Keratinocyte (primary cell): ENCODE measurements at regions not wholly inside any gene's neighbourhood (a gene's known extent, or its start where the extent isn't known, plus 50 kb on each side); places are given as distances from the start of the nearest gene placed in this dataset.

Experiments used
- DNase-seq: peaks from one replicate; pipeline ENCODE4 v3.0.0-alpha.2; 2011; ENCODE audit warnings: low read depth, missing footprints, low spot score
- FAIRE-seq: peaks from 2 replicates; lab custom pipeline; 2011; peaks lifted over from hg19 to GRCh38; lab: Jason Lieb, UNC
- H2AFZ ChIP-seq: 2 replicates; pipeline ENCODE4 v1.6.0; 2012; ENCODE audit warnings: low read length, control low read depth, inconsistent platforms; ENCODE audit not compliant: control insufficient read depth
- H3K27ac ChIP-seq: 2 replicates; pipeline ENCODE4 v1.5.1; 2011; ENCODE audit warnings: low read length; ENCODE audit not compliant: control insufficient read depth, insufficient read depth
- H3K27me3 ChIP-seq: 3 replicates; pipeline ENCODE4 v1.6.0; 2011; ENCODE audit warnings: low read length; ENCODE audit not compliant: control insufficient read depth, insufficient read depth; ENCODE audit errors: extremely low read depth
- H3K36me3 ChIP-seq, 2 experiments: 2 replicates in 1 of 2; 3 replicates in 1 of 2; pipeline ENCODE4 v1.5.1; 2011; ENCODE audit warnings: low read length in 2 of 2, mild to moderate bottlenecking in 1 of 2; ENCODE audit not compliant: control insufficient read depth in 2 of 2, insufficient read depth in 2 of 2; ENCODE audit errors: extremely low read depth in 1 of 2
- H3K4me1 ChIP-seq: 3 replicates; pipeline ENCODE4 v1.5.1; 2011; ENCODE audit warnings: low read length; ENCODE audit not compliant: control insufficient read depth, insufficient read depth; ENCODE audit errors: extremely low read depth
- H3K4me2 ChIP-seq: 3 replicates; pipeline ENCODE4 v1.6.0; 2011; ENCODE audit warnings: low read depth, low read length; ENCODE audit not compliant: control insufficient read depth, insufficient read depth; ENCODE audit errors: extremely low read depth
- H3K4me3 ChIP-seq, 3 experiments: fragments of 200-600 bp in 1 of 3; sonication (generic) in 1 of 3; 2 replicates in 2 of 3; 3 replicates in 1 of 3; pipeline ENCODE4 v1.5.1; 2011 to 2016; ENCODE audit warnings: low read length in 3 of 3, mild to moderate bottlenecking in 3 of 3, control low read depth in 2 of 3, inconsistent platforms in 1 of 3, low read depth in 1 of 3, mixed read lengths in 1 of 3, mixed run types in 1 of 3, moderate library complexity in 1 of 3; ENCODE audit not compliant: control insufficient read depth in 2 of 3, insufficient read depth in 2 of 3; ENCODE audit errors: extremely low read depth in 1 of 3
- H3K79me2 ChIP-seq: 2 replicates; pipeline ENCODE4 v1.6.0; 2012; ENCODE audit warnings: low read length; ENCODE audit not compliant: control insufficient read depth, insufficient read depth
- H3K9ac ChIP-seq: 3 replicates; pipeline ENCODE4 v1.6.0; 2011; ENCODE audit warnings: low read length; ENCODE audit not compliant: control insufficient read depth, insufficient read depth; ENCODE audit errors: extremely low read depth
- H3K9me1 ChIP-seq: 3 replicates; pipeline ENCODE4 v1.6.0; 2011; ENCODE audit warnings: low read length; ENCODE audit not compliant: control insufficient read depth, insufficient read depth; ENCODE audit errors: extremely low read depth
- H3K9me3 ChIP-seq: 2 replicates; pipeline ENCODE4 v1.5.1; 2012; ENCODE audit warnings: low read depth, low read length; ENCODE audit not compliant: control insufficient read depth
- H4K20me1 ChIP-seq: 3 replicates; pipeline ENCODE4 v1.6.0; 2011; ENCODE audit warnings: low read length; ENCODE audit not compliant: control insufficient read depth, insufficient read depth; ENCODE audit errors: extremely low read depth
- CTCF ChIP-seq, 3 experiments: IDR thresholded peaks in 1 of 3; conservative IDR thresholded peaks in 1 of 3; optimal IDR thresholded peaks in 1 of 3; 2 replicates in 2 of 3; 3 replicates in 1 of 3; pipeline versions ENCODE3 to v1.5.1; 2011; ENCODE audit warnings: low read length in 3 of 3, mild to moderate bottlenecking in 3 of 3, moderate library complexity in 2 of 3, control low read depth in 1 of 3, inconsistent platforms in 1 of 3; ENCODE audit not compliant: insufficient read depth in 2 of 3; ENCODE audit errors: extremely low read depth in 1 of 3
- EZH2 ChIP-seq: IDR thresholded peaks from one replicate; pipeline ENCODE4 v1.6.1; 2012; ENCODE audit warnings: inconsistent platforms, mild to moderate bottlenecking, low read length, moderate library complexity
- dilution Hi-C: fragments of 300-500 bp; cut with MboI; formaldehyde crosslinking; loops from one replicate; pipeline ENCODE4 v1.7.0; 2020; ENCODE audit warnings: low sequenced_read_pairs; ENCODE audit not compliant: extremely low pct_ligation_motif_present

DNA sequence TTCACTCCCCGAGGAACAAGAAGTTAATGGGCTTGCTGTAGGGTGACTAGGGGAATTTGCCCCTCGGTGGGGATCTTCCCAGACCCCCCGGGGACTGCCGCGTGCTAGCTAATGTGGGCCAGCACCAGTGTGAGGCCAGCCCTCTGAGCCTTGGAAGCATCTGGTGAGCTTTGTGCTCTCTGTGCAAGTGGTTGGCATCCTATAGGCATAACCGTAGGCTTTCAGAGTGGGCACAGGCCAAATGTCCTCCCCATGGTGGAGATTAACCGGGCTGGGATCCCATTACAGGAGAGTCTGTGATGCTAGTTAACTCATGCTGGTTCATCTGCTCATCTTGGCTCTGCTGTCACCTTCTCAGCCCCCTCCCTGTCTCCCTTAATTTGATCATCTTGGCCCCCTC, 125.7 kb downstream of the TRIM29 start:
- dilution Hi-C loops: no loop called here

GRCh38 chr11:120011836-120012235, 126.1 kb downstream of the TRIM29 start:
- Histone ChIP-seq H4K20me1 (no peaks in the 10 kb centered on the region), H3K27ac (no peak overlapping the region), H3K9me1 (no peaks in the 10 kb centered on the region), H3K4me1 (no peaks in the 10 kb centered on the region), H3K4me3 (no peak overlapping the region), H3K79me2 (no peaks in the 10 kb centered on the region), H3K9ac (no peak overlapping the region), H2AFZ (no peak overlapping the region), H3K4me2 (no peak overlapping the region), H3K9me3 (no peaks in the 10 kb centered on the region), H3K27me3 (peaks cover 61% of the 10 kb centered on the region), H3K36me3 (no peaks in the 10 kb centered on the region)
- TF ChIP-seq CTCF (optimal IDR thresholded peaks at IDR 0.05 in 1 of 3, IDR thresholded peaks at IDR 0.05 in 1 of 3, conservative IDR thresholded peaks at IDR 0.05 in 1 of 3; ENCODE audit: extremely low read depth in 1 of 3, insufficient read depth in 2 of 3, low read length in 3 of 3) (no peak), EZH2 (no peak)
- FAIRE-seq (no peak), DNase-seq (no peak)
- dilution Hi-C loops: no loop called here

More for the DNA sequence above, 125.7 kb downstream of the TRIM29 start:
- Histone ChIP-seq H3K79me2 (no peaks in the 10 kb centered on the region), H3K4me1 (no peaks in the 10 kb centered on the region), H3K9ac (no peak overlapping the region), H3K9me3 (no peaks in the 10 kb centered on the region), H3K4me2 (no peak overlapping the region), H3K36me3 (no peaks in the 10 kb centered on the region), H3K9me1 (no peaks in the 10 kb centered on the region), H3K4me3 (no peak overlapping the region), H4K20me1 (no peaks in the 10 kb centered on the region), H3K27ac (no peak overlapping the region), H3K27me3 (peaks cover 61% of the 10 kb centered on the region), H2AFZ (no peak overlapping the region)
- TF ChIP-seq EZH2 (no peak), CTCF (optimal IDR thresholded peaks at IDR 0.05 in 1 of 3, IDR thresholded peaks at IDR 0.05 in 1 of 3, conservative IDR thresholded peaks at IDR 0.05 in 1 of 3; ENCODE audit: extremely low read depth in 1 of 3, insufficient read depth in 2 of 3, low read length in 3 of 3) (no peak)
- DNase-seq: no peak
- no peak for FAIRE-seq
